Activated naive CD4-positive, alpha-beta T cell treated with anti-CD3 and anti-CD28 coated beads, Interleukin-2, amount 50 U/mL, for 24 hours (primary cell): ENCODE measurements at regions not wholly inside any gene's neighbourhood (a gene's known extent, or its start where the extent isn't known, plus 50 kb on each side); places are given as distances from the start of the nearest gene placed in this dataset.

ENCODE experiments used
- H3K27ac Mint-ChIP-seq: one replicate; pipeline ENCODE4 v1.8.0; 2021; ENCODE audit warnings: mild to moderate bottlenecking, mixed read lengths
- H3K27me3 Mint-ChIP-seq: one replicate; pipeline ENCODE4 v1.8.0; 2021; ENCODE audit warnings: mixed read lengths
- H3K36me3 Mint-ChIP-seq: one replicate; pipeline ENCODE4 v1.8.0; 2021; ENCODE audit warnings: mixed read lengths
- H3K4me1 Mint-ChIP-seq: one replicate; pipeline ENCODE4 v1.8.0; 2021; ENCODE audit warnings: mixed read lengths
- H3K4me3 Mint-ChIP-seq: one replicate; pipeline ENCODE4 v1.8.0; 2021; ENCODE audit warnings: mild to moderate bottlenecking, mixed read lengths
- H3K9me3 Mint-ChIP-seq: one replicate; pipeline ENCODE4 v1.8.0; 2021; ENCODE audit warnings: mixed read lengths

DNA sequence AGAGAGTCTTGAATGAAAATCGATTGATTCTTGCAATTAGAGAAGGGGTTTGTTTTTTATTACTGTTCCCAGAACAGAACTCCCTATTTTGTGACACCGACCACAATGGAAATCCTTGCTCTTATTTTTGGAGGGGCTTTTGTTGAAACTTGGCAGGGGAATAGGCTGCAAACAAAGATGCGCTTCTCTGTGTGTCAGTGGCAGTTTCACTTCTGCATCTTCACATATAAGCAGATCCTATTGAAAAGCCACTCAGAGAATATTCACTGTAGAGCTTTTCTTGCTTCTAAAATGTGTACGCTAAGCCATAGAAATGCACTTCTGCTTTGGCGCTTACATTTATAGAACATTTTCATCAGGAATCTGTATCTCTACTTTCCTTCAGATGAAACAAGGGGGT is 1822.4 kb upstream of the SEL1L start:
- no peaks in the 10 kb centered on the region for H3K9me3 Mint-ChIP-seq
- H3K4me3 Mint-ChIP-seq: no peak overlapping the region
- no peaks in the 10 kb centered on the region for H3K27me3 Mint-ChIP-seq
- no peaks in the 10 kb centered on the region for H3K4me1 Mint-ChIP-seq
- H3K27ac Mint-ChIP-seq: no peak overlapping the region
- no peaks in the 10 kb centered on the region for H3K36me3 Mint-ChIP-seq

DNA sequence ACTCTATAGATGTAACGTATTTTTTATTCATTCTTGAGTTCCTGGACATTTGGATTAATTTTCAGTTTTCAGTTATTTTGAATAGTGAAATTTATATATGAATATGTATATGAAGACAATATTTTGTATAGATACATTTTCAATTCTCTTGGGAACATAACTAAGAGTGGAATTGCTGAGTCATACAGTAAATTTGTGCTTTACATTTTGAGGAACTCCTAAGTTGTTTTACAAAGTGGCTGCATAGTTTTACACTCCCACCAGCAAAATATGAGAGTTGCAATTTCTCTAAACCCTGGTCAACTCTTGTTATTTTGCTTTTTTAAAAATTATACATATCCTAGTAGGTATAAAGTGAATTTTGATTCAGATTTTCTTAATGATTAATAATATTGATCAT is 1838.6 kb upstream of the SEL1L start:
- Mint-ChIP-seq H3K9me3 (peaks cover 6% of the 10 kb centered on the region), H3K27me3 (no peaks in the 10 kb centered on the region), H3K4me3 (no peak overlapping the region), H3K27ac (no peak overlapping the region), H3K36me3 (no peaks in the 10 kb centered on the region), H3K4me1 (no peaks in the 10 kb centered on the region)

DNA sequence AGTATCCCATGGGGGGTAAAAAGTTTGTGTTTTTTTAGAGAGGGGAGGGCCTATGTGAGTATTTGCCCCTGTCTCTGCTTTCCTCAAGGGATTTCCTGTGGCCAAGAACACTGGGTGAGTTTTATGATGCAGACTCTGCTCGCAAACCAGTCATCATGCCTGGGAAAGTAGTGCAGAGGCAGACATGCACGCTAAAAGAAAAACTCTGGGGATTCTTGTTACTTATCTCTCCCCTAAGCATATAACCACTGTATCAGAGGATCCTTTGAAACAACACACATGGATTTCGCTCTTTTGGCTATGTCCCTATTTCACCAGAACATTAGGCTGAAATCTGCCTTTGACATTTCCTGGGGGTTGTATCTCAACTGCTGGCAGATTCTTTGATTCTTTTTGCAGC is 1845.8 kb upstream of the SEL1L start:
- Mint-ChIP-seq H3K36me3 (no peaks in the 10 kb centered on the region), H3K27me3 (no peaks in the 10 kb centered on the region), H3K4me3 (no peak overlapping the region), H3K27ac (no peak overlapping the region), H3K9me3 (peaks cover 11% of the 10 kb centered on the region), H3K4me1 (no peaks in the 10 kb centered on the region)

DNA sequence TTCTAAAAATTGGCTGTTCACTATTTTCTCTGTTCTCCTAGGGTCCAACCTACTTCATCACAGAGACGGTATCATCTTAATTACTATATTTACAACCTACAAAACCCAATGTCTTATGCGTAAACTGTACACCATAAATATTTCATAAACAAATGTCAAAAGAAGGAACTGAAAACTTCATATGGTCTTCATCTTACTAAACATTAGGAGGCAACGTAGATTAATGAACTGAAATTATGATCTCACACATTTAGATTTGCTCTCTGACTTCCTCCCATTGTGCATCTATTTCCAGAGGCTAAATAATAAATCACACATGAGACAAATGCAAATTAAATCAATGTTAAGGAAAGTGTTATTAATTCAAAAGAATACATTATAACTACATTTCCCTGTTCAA is 1850.6 kb upstream of the SEL1L start:
- H3K36me3 Mint-ChIP-seq: no peaks in the 10 kb centered on the region
- H3K4me1 Mint-ChIP-seq: no peaks in the 10 kb centered on the region
- H3K4me3 Mint-ChIP-seq: no peak overlapping the region
- H3K27ac Mint-ChIP-seq: no peak overlapping the region
- H3K9me3 Mint-ChIP-seq: peaks cover 12% of the 10 kb centered on the region
- no peaks in the 10 kb centered on the region for H3K27me3 Mint-ChIP-seq

DNA sequence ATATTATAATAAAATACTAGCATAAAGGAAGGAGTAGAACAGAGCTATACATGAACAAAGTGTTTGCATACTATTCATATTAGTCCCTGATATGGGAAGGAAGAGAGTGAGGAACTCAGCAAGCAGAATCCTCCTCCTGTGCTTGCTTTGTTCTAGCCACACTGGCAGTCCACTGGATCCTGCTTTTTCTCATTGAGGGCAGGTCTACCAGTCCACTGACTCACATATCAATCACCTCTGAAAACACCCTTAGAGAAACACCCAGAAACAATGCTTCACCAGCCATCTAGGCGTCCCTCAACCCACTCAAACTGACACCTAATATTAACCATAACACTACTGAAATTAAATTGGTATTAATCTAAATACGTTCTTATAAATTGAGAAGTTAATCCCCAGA is 1861.7 kb upstream of the SEL1L start:
- Mint-ChIP-seq H3K9me3 (no peaks in the 10 kb centered on the region), H3K4me1 (no peaks in the 10 kb centered on the region), H3K27me3 (no peaks in the 10 kb centered on the region), H3K27ac (no peak overlapping the region), H3K36me3 (no peaks in the 10 kb centered on the region), H3K4me3 (no peak overlapping the region)

DNA sequence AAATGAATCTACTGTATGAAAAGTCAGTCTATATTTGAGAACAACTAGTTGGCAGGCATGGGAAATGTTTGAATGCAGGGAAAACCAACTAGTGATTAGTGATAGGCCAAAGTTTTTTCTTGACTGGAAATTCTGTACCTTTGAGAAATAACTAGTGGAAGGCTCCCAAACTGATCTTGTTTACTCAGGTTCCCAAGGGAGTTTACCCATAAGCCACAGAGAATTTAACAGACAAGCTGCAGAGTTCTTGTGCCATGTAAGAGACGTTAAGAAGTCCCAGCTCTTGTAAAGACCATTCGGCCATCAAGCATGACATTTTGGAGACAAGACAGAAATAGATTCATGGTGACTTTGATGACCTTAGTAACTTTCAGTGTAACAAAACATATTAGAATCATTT is 1882.8 kb upstream of the SEL1L start:
- H3K4me1 Mint-ChIP-seq: no peaks in the 10 kb centered on the region
- H3K27me3 Mint-ChIP-seq: no peaks in the 10 kb centered on the region
- no peak overlapping the region for H3K4me3 Mint-ChIP-seq
- no peak overlapping the region for H3K27ac Mint-ChIP-seq
- peaks cover 3% of the 10 kb centered on the region for H3K9me3 Mint-ChIP-seq
- H3K36me3 Mint-ChIP-seq: no peaks in the 10 kb centered on the region

DNA sequence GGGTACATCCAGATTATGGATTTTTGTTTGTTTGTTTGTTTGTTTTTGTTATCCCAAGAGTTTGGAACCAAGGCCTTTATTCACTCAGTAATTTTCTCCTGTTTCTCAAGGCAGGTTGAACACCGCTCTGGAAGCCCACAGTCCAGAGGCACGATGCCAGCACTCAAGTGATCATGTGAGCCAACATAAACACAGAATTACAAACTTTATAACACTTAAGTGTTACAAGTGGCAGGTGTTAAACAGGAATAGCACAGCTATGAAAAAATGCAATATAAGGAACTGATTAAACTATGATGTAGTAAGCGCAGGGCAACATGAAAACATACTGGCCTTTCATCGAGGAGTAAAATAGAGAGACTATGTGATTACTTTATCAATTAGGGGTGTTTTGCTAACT is 1885.8 kb upstream of the SEL1L start:
- Mint-ChIP-seq H3K27me3 (no peaks in the 10 kb centered on the region), H3K36me3 (no peaks in the 10 kb centered on the region), H3K4me1 (no peaks in the 10 kb centered on the region), H3K9me3 (peaks cover 11% of the 10 kb centered on the region), H3K4me3 (no peak overlapping the region), H3K27ac (no peak overlapping the region)

DNA sequence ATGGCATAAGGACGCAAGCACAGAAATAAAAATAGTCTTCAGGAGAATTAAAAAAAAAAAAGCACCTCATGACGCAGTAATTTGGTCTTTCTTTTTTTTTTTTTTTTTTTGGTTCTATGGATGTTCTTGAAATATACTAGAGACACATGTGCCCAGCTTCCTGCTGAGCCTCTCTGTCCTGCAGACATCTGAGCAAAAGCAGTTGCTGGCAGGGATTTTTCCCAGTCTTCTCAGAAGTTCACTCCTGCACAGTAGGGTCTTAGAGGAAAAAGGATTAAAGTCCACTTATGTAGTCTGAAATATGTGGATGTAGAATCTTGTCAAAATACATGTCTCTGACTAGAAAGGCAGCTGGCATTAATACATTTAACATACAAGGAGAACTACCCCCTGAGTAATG is 1888.1 kb upstream of the SEL1L start:
- Mint-ChIP-seq H3K36me3 (no peaks in the 10 kb centered on the region), H3K4me1 (no peaks in the 10 kb centered on the region), H3K9me3 (peaks cover 12% of the 10 kb centered on the region), H3K27ac (no peak overlapping the region), H3K4me3 (no peak overlapping the region), H3K27me3 (no peaks in the 10 kb centered on the region)

DNA sequence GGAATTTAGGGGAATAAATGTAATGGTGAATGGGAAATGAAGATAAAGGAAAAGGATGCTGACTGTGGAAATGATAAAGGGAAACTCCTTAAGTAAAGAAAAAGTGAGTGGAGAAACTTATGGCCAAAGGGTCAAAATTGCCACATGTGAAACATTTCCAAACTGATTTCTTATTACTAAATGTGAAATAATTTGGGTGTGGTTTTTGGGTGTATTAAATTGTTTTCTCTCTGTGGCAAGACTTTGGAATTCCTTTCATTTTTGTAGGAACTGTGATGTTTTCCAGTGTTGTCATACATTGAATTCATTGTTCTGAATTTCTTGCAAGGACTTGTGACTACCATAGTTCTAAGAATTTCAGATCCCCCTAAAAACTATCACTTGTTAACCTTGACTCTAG is 1891.5 kb upstream of the SEL1L start:
- no peak overlapping the region for H3K27ac Mint-ChIP-seq
- peaks cover 16% of the 10 kb centered on the region for H3K9me3 Mint-ChIP-seq
- H3K36me3 Mint-ChIP-seq: no peaks in the 10 kb centered on the region
- H3K27me3 Mint-ChIP-seq: no peaks in the 10 kb centered on the region
- H3K4me3 Mint-ChIP-seq: no peak overlapping the region
- H3K4me1 Mint-ChIP-seq: no peaks in the 10 kb centered on the region

DNA sequence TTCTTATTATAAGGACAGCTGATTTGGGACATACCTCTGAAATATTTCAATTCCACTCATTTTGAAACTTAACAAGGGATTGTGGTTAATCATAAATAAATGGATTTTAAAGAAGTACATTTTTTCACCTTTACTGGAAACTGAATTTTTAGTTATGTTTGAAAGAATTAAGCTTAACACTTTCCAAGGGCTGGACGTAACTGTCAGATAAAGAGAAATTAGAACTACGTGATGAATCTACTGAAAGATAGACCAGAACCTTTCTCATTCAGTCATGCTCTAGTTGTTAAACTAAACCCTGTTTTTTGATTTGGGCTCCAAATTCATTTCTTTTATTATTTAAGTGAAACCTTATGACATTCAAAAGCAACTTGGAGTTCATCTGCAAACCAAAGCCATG is 1892.1 kb upstream of the SEL1L start:
- Mint-ChIP-seq H3K27ac (no peak overlapping the region), H3K27me3 (no peaks in the 10 kb centered on the region), H3K4me1 (no peaks in the 10 kb centered on the region), H3K4me3 (no peak overlapping the region), H3K9me3 (peaks cover 16% of the 10 kb centered on the region), H3K36me3 (no peaks in the 10 kb centered on the region)

DNA sequence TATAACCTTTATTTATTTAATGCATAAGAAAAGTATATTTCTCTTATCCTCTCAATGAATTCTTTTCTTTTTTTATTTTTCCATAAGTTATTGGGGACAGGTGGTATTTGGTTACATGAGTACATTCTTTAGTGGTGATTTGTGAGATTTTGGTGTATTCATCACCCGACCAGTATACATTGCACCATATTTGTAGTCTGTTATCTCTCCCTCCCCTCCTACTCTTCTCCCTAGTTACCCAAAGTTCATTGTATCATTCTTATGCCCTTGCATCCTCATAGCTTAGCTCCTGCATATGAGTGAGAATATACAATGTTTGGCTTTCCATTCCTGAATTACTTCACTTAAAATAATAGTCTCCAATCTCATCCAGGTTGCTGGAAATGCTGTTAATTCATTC is 1900.0 kb upstream of the SEL1L start:
- Mint-ChIP-seq H3K27ac (no peak overlapping the region), H3K9me3 (no peaks in the 10 kb centered on the region), H3K36me3 (no peaks in the 10 kb centered on the region), H3K4me3 (no peak overlapping the region), H3K4me1 (no peaks in the 10 kb centered on the region), H3K27me3 (no peaks in the 10 kb centered on the region)

DNA sequence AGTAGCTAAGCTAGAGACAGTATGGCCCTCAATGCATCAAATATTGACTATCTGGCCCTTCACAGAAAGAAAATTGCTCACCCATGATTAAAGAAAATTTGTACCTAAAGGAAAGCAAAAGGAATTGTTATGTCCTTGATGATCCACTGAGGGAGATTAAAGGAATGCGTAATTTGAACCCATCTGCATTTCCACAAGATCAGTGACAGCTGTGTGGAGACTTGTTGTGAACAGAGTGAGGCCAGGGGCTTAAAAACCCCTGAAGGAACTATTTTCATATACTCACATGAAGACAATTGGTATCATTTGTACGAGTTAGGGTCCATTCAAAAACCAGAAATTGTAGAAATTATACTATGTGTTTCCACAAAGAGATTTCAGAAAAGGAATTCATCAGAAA is 1908.1 kb upstream of the SEL1L start:
- Mint-ChIP-seq H3K4me3 (no peak overlapping the region), H3K27ac (no peak overlapping the region), H3K27me3 (no peaks in the 10 kb centered on the region), H3K4me1 (no peaks in the 10 kb centered on the region), H3K9me3 (peaks cover 5% of the 10 kb centered on the region), H3K36me3 (no peaks in the 10 kb centered on the region)

DNA sequence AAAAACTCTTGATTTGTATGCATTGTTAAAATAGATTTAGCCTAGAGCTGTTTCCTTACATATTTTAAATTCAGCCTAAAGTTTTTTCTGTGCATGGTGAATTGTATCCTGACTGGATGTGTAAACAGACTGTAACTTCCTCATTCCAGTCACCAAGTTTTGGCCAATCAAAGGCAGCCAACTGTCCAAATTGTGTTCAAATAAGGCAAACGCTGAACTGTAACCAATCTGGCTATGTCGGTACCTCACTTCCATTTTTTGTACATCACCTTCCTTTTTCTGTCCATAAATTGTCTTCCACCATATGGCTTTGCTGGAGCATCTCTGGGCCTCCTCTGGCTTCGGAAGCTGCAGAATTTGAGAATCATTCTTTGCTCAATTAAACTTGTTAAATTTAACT is 1921.9 kb upstream of the SEL1L start:
- Mint-ChIP-seq H3K9me3 (peaks cover 9% of the 10 kb centered on the region), H3K4me3 (no peak overlapping the region), H3K27ac (no peak overlapping the region), H3K27me3 (no peaks in the 10 kb centered on the region), H3K36me3 (no peaks in the 10 kb centered on the region), H3K4me1 (no peaks in the 10 kb centered on the region)

DNA sequence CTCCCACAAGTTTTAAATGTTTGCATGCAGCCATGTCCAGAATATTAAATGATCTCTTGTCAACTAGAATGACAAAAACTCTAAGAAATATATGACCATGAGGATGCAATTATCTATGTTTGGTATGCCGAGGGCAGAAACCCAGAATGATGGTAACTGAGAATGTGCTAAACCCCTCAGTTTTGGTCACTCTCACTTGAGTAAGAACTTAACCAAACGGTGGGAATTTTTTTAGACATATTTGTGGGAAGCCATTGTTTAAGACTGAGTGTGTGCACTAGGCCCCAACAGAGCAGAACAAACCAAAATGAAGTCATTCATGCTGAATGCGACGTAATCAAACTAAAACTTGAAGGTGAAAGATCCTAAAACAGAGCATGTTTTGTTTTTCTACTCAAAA is 1927.9 kb upstream of the SEL1L start:
- H3K36me3 Mint-ChIP-seq: no peaks in the 10 kb centered on the region
- peaks cover 5% of the 10 kb centered on the region for H3K9me3 Mint-ChIP-seq
- H3K4me3 Mint-ChIP-seq: no peak overlapping the region
- no peaks in the 10 kb centered on the region for H3K27me3 Mint-ChIP-seq
- H3K27ac Mint-ChIP-seq: no peak overlapping the region
- no peaks in the 10 kb centered on the region for H3K4me1 Mint-ChIP-seq

DNA sequence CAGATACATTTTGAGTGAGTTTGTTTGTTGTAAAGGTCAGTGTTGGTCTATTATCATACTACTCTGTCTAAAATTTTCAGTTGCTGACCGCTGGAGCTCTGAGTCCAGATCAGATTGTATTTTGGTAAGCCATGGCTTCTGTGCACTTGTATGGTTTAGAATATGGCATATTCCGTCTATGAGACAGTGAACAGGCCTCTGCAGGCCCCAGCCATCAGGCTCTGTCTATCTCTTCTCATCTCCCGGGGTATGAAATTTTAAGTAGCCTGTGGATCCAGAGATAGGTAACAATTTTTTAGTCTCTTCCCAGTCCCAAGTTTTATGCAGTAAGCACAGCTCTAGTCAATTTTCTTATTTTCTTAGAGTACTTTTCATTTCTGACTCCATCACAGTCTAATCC is 1929.1 kb upstream of the SEL1L start:
- H3K9me3 Mint-ChIP-seq: peaks cover 9% of the 10 kb centered on the region

DNA sequence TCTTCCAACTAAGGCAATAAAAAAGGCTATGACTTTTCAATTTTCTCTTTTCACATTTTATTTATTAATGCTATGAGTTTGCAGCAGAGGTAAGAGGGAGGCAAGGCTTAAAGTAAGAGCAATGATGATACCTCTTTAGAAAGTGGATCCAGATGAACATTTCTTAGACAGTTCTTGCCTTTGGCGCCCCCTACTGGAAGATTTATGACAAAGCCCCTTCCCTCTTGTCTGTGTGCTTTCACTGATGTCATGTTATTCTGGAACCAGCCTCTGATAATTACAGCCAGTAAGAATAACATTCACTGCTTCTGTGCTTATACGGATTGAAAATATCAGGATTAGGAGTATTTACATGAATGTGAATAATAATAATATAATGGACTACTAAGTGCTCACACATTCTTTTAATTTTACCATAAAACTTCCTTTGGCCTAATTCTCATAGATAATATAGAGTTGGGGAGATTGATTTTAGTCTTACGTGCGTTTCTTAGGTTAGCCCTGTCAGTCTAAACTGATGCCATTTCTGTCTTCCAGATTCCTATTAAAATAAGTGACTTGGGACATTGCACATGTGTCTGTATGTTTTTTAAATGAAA is 1929.9 kb upstream of the SEL1L start:
- no peaks in the 10 kb centered on the region for H3K27me3 Mint-ChIP-seq
- H3K9me3 Mint-ChIP-seq: peaks cover 9% of the 10 kb centered on the region
- no peaks in the 10 kb centered on the region for H3K36me3 Mint-ChIP-seq
- no peak overlapping the region for H3K27ac Mint-ChIP-seq
- no peaks in the 10 kb centered on the region for H3K4me1 Mint-ChIP-seq
- no peak overlapping the region for H3K4me3 Mint-ChIP-seq

More for the DNA sequence above, 1929.1 kb upstream of the SEL1L start:
- no peaks in the 10 kb centered on the region for H3K4me1 Mint-ChIP-seq
- no peak overlapping the region for H3K27ac Mint-ChIP-seq
- H3K4me3 Mint-ChIP-seq: no peak overlapping the region
- no peaks in the 10 kb centered on the region for H3K27me3 Mint-ChIP-seq
- H3K36me3 Mint-ChIP-seq: no peaks in the 10 kb centered on the region

DNA sequence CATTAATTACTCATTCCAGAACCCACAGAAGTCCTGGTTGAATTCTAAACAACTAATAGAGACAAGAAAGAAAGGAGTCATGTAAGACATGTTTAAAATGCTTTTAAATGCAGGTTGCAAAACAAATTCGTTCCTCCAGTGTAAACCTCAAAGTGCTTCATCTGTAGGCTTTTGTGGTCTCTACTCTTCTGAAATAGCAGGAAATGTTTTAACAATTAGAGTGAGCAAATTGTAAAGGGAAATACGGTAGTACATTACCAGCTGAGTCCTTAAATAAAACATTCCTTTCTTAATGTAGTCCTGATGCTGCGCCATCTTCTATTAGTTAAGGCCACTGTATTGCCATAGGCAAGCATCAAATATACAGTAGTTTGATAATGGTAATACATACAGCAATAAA is 1934.2 kb upstream of the SEL1L start:
- peaks cover 13% of the 10 kb centered on the region for H3K9me3 Mint-ChIP-seq
- H3K4me3 Mint-ChIP-seq: no peak overlapping the region
- no peaks in the 10 kb centered on the region for H3K36me3 Mint-ChIP-seq
- no peaks in the 10 kb centered on the region for H3K27me3 Mint-ChIP-seq
- H3K27ac Mint-ChIP-seq: no peak overlapping the region
- no peaks in the 10 kb centered on the region for H3K4me1 Mint-ChIP-seq
